Stomach (tissue), 4 donors: ENCODE measurements at regions not wholly inside any gene's neighbourhood (a gene's known extent, or its start where the extent isn't known, plus 50 kb on each side); places are given as distances from the start of the nearest gene placed in this dataset.

Source experiments
- EP300 ChIP-seq: sonication (generic); formaldehyde crosslinking; IDR thresholded peaks from one replicate; pipeline ENCODE4 v1.6.1; 2017; ENCODE audit warnings: antibody characterized with exemption
- POLR2A ChIP-seq, 4 donors: fragments of 450-650 bp; IDR thresholded peaks; one replicate each; pipeline ENCODE4 v1.6.1; 2016; ENCODE audit warnings: antibody characterized with exemption in 4 of 4, control low read depth in 2 of 4, mild to moderate bottlenecking in 1 of 4, moderate library complexity in 1 of 4
- POLR2AphosphoS5 ChIP-seq, 3 donors: sonication (generic); formaldehyde crosslinking; IDR thresholded peaks; one replicate each; pipeline ENCODE4 v1.6.1; 2016; ENCODE audit warnings: antibody characterized with exemption in 3 of 3
- TF ChIP-seq, protein P1 (sequence below), 7 experiments: fragments of 450-650 bp in 4 of 7; fragments of 200-600 bp in 3 of 7; sonication (generic) in 3 of 7; IDR thresholded peaks; one replicate each; pipeline ENCODE4 v1.5.1; 2016 to 2019; ENCODE audit warnings: antibody characterized with exemption in 7 of 7, control low read depth in 2 of 7, mild to moderate bottlenecking in 1 of 7

- TF ChIP-seq, protein P1, sequence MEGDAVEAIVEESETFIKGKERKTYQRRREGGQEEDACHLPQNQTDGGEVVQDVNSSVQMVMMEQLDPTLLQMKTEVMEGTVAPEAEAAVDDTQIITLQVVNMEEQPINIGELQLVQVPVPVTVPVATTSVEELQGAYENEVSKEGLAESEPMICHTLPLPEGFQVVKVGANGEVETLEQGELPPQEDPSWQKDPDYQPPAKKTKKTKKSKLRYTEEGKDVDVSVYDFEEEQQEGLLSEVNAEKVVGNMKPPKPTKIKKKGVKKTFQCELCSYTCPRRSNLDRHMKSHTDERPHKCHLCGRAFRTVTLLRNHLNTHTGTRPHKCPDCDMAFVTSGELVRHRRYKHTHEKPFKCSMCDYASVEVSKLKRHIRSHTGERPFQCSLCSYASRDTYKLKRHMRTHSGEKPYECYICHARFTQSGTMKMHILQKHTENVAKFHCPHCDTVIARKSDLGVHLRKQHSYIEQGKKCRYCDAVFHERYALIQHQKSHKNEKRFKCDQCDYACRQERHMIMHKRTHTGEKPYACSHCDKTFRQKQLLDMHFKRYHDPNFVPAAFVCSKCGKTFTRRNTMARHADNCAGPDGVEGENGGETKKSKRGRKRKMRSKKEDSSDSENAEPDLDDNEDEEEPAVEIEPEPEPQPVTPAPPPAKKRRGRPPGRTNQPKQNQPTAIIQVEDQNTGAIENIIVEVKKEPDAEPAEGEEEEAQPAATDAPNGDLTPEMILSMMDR (IDR thresholded peaks at IDR 0.05) = no peak
- TF ChIP-seq POLR2AphosphoS5 (IDR thresholded peaks at IDR 0.05) = no peak
- no peak for TF ChIP-seq EP300
- TF ChIP-seq POLR2A (IDR thresholded peaks at IDR 0.05) = no peak
Observed at GRCh38 chr2:114091010-114091409, 201.1 kb downstream of the ACTR3 start.
